IMR-90 (cell line): ENCODE measurements at regions not wholly inside any gene's neighbourhood (a gene's known extent, or its start where the extent isn't known, plus 50 kb on each side); places are given as distances from the start of the nearest gene placed in this dataset.
A peak's percentile ranks its signal among the peaks of the same experiment; 100 is the strongest.

Experiments
- ATAC-seq: fragments of 200-7000 bp; cut with Tn5 transposase; 2 replicates; pipeline ENCODE4 v1.9.1; 2020; ENCODE audit warnings: low read depth, mild to moderate bottlenecking, moderate library complexity
- BruUV-seq: library from RNA; stranded (reverse); fragments of 400-500 nt; replicated peaks from 2 replicates; lab custom pipeline; 2021; lab: Mats Ljungman, UMichigan
- CTCF ChIA-PET: fragments of 300-600 bp; formaldehyde crosslinking; extraction: SDS; loops from one replicate; lab custom pipeline; 2021; ENCODE audit warnings: antibody characterized with exemption; lab: Yijun Ruan, JAX
- POLR2A ChIA-PET: fragments of 300-600 bp; sonication (Branson Sonifier 250); formaldehyde crosslinking; loops from one replicate; lab custom pipeline; 2022; ENCODE audit warnings: antibody characterized with exemption; ENCODE audit not compliant: unreplicated experiment; lab: Charles Lee
- DNase-seq: peaks from one replicate; pipeline ENCODE4 v3.0.0; 2013
- H2AFZ ChIP-seq: replicated peaks from 2 replicates; pipeline ENCODE3; 2013; ENCODE audit warnings: low read length, mild to moderate bottlenecking; ENCODE audit not compliant: poor library complexity
- H2AK5ac ChIP-seq: 2 replicates; pipeline ENCODE4 v1.6.1; 2013; ENCODE audit warnings: low read depth, low read length, inconsistent platforms
- H2AK9ac ChIP-seq: replicated peaks from 2 replicates; pipeline ENCODE3; 2013; ENCODE audit warnings: mild to moderate bottlenecking, low read depth, low read length, moderate library complexity; ENCODE audit not compliant: poor library complexity
- H2BK120ac ChIP-seq: 2 replicates; pipeline ENCODE4 v1.6.1; 2013; ENCODE audit warnings: low read depth, low read length, inconsistent platforms
- H2BK15ac ChIP-seq: 3 replicates; pipeline ENCODE4 v1.6.1; 2013; ENCODE audit warnings: low read depth, low read length, inconsistent platforms
- H2BK20ac ChIP-seq: 2 replicates; pipeline ENCODE4 v1.6.1; 2013; ENCODE audit warnings: low read depth, mild to moderate bottlenecking, inconsistent platforms, low read length, moderate library complexity
- H2BK5ac ChIP-seq: 2 replicates; pipeline ENCODE4 v1.6.1; 2013; ENCODE audit warnings: mild to moderate bottlenecking, low read depth, low read length, inconsistent platforms; ENCODE audit not compliant: poor library complexity, severe bottlenecking
- H3K14ac ChIP-seq: replicated peaks from 2 replicates; pipeline ENCODE4 v1.6.1; 2013; ENCODE audit warnings: low read depth, low read length, inconsistent platforms
- H3K18ac ChIP-seq: 2 replicates; pipeline ENCODE4 v1.6.1; 2013; ENCODE audit warnings: low read depth, low read length, control low read depth
- H3K23ac ChIP-seq: 2 replicates; pipeline ENCODE4 v1.6.1; 2013; ENCODE audit warnings: low read depth, low read length, inconsistent platforms
- H3K27ac ChIP-seq: 2 replicates; pipeline ENCODE4 v1.5.1; 2013; ENCODE audit warnings: mild to moderate bottlenecking, control low read depth, low read length; ENCODE audit not compliant: insufficient read depth
- H3K27me3 ChIP-seq: 2 replicates; pipeline ENCODE4 v1.6.1; 2013; ENCODE audit warnings: low read length; ENCODE audit not compliant: control insufficient read depth, insufficient read depth
- H3K36me3 ChIP-seq: 2 replicates; pipeline ENCODE4 v1.6.1; 2013; ENCODE audit warnings: low read length, mixed read lengths; ENCODE audit not compliant: control insufficient read depth, insufficient read depth
- H3K4ac ChIP-seq: 2 replicates; pipeline ENCODE4 v1.6.1; 2013; ENCODE audit warnings: low read depth, low read length, inconsistent platforms
- H3K4me1 ChIP-seq: 2 replicates; pipeline ENCODE4 v1.6.1; 2013; ENCODE audit warnings: low read length, mixed read lengths; ENCODE audit not compliant: control insufficient read depth, insufficient read depth
- H3K4me2 ChIP-seq: 2 replicates; pipeline ENCODE4 v1.6.1; 2013; ENCODE audit warnings: low read depth, mild to moderate bottlenecking, control low read depth, low read length, moderate library complexity
- H3K4me3 ChIP-seq: 2 replicates; pipeline ENCODE4 v1.5.1; 2013; ENCODE audit warnings: low read depth, mild to moderate bottlenecking, control low read depth, low read length, moderate library complexity; ENCODE audit not compliant: insufficient read depth
- H3K56ac ChIP-seq: 2 replicates; pipeline ENCODE4 v1.6.1; 2013; ENCODE audit warnings: low read length, inconsistent platforms; ENCODE audit not compliant: insufficient read depth; ENCODE audit errors: extremely low read depth
- H3K79me1 ChIP-seq, 2 experiments: 2 replicates each; pipeline ENCODE4 v1.6.1; 2013; ENCODE audit warnings: low read length in 2 of 2, inconsistent platforms in 1 of 2, low read depth in 1 of 2
- H3K9ac ChIP-seq: 2 replicates; pipeline ENCODE4 v1.6.1; 2013; ENCODE audit warnings: low read depth, low read length, control low read depth
- H3K9me1 ChIP-seq: 2 replicates; pipeline ENCODE4 v1.6.1; 2013; ENCODE audit warnings: low read length, inconsistent platforms; ENCODE audit not compliant: insufficient read depth
- H3K9me3 ChIP-seq: 2 replicates; pipeline ENCODE4 v1.6.1; 2013; ENCODE audit warnings: low read length; ENCODE audit not compliant: control insufficient read depth, insufficient read depth
- H4K20me1 ChIP-seq: 2 replicates; pipeline ENCODE4 v1.6.1; 2013; ENCODE audit warnings: low read length, inconsistent platforms; ENCODE audit not compliant: insufficient read depth
- H4K5ac ChIP-seq: 2 replicates; pipeline ENCODE4 v1.6.1; 2013; ENCODE audit warnings: mild to moderate bottlenecking, low read depth, low read length, control low read depth
- H4K8ac ChIP-seq, 2 experiments: 2 replicates each; pipeline ENCODE4 v1.6.1; 2013; ENCODE audit warnings: low read depth in 2 of 2, low read length in 2 of 2, control low read depth in 1 of 2, inconsistent platforms in 1 of 2
- H4K91ac ChIP-seq: 2 replicates; pipeline ENCODE4 v1.6.1; 2013; ENCODE audit warnings: low read depth, low read length, inconsistent platforms; ENCODE audit not compliant: insufficient read depth
- BHLHE40 ChIP-seq: fragments of 150-350 bp; IDR thresholded peaks from 2 replicates; pipeline ENCODE4 v1.6.1; 2016; ENCODE audit warnings: mild to moderate bottlenecking, low read depth, low read length
- CEBPB ChIP-seq: IDR thresholded peaks from 2 replicates; pipeline ENCODE4 v1.6.1; 2012; ENCODE audit warnings: low read depth, low read length, improper control_type of control experiment
- CHD1 ChIP-seq: IDR thresholded peaks from 2 replicates; pipeline ENCODE4 v1.6.1; 2012; ENCODE audit warnings: low read depth, low read length, improper control_type of control experiment
- FOS ChIP-seq: fragments of 150-350 bp; IDR thresholded peaks from 2 replicates; pipeline ENCODE4 v1.6.1; 2016; ENCODE audit warnings: low read depth, low read length
- MAFK ChIP-seq: IDR thresholded peaks from 2 replicates; pipeline ENCODE4 v1.6.1; 2012; ENCODE audit warnings: low read depth, low read length, improper control_type of control experiment
- MAZ ChIP-seq: IDR thresholded peaks from 2 replicates; pipeline ENCODE4 v1.6.1; 2012; ENCODE audit warnings: low read depth, mild to moderate bottlenecking, low read length, improper control_type of control experiment, moderate library complexity, borderline replicate concordance
- MXI1 ChIP-seq: IDR thresholded peaks from 2 replicates; pipeline ENCODE4 v1.6.1; 2012; ENCODE audit warnings: low read depth, mild to moderate bottlenecking, low read length, moderate library complexity, borderline replicate concordance
- NFE2L2 ChIP-seq: fragments of 150-350 bp; IDR thresholded peaks from 2 replicates; pipeline ENCODE4 v1.6.1; 2016; ENCODE audit warnings: low read depth, mild to moderate bottlenecking, low read length
- POLR2A ChIP-seq: IDR thresholded peaks from 2 replicates; pipeline ENCODE4 v1.6.1; 2012; ENCODE audit warnings: mild to moderate bottlenecking, low read depth, low read length
- RAD21 ChIP-seq: IDR thresholded peaks from 2 replicates; pipeline ENCODE4 v1.6.1; 2012; ENCODE audit warnings: low read length, improper control_type of control experiment
- RCOR1 ChIP-seq: IDR thresholded peaks from 2 replicates; pipeline ENCODE4 v1.6.1; 2012; ENCODE audit warnings: mild to moderate bottlenecking, low read length, improper control_type of control experiment; ENCODE audit not compliant: insufficient replicate concordance
- RFX5 ChIP-seq: IDR thresholded peaks from 2 replicates; pipeline ENCODE4 v1.8.0; 2012; ENCODE audit warnings: low read depth, mild to moderate bottlenecking, low read length, moderate library complexity
- SMC3 ChIP-seq: fragments of 150-350 bp; IDR thresholded peaks from 2 replicates; pipeline ENCODE4 v1.6.1; 2016; ENCODE audit warnings: low read depth, mild to moderate bottlenecking, antibody characterized with exemption, low read length, moderate library complexity
- WGBS, 2 experiments: methylation state at CpG; one replicate each; pipeline versions ENCODE4 v1.1.5 to v1.1.7; 2013; ENCODE audit warnings: missing lambda C conversion rate in 2 of 2; ENCODE audit not compliant: insufficient read length in 1 of 2; ENCODE audit errors: extremely low coverage in 2 of 2; 5-methylcytosine and 5-hydroxymethylcytosine counted together
- dilution Hi-C: fragments of 300-500 bp; cut with HindIII; formaldehyde crosslinking; loops from one replicate; pipeline ENCODE4 v1.14.3; 2018; ENCODE audit warnings: low sequenced_read_pairs; ENCODE audit not compliant: unreplicated experiment
- in situ Hi-C: fragments of 300-500 bp; cut with MboI; formaldehyde crosslinking; loops from 3 replicates; pipeline ENCODE4 v1.14.3; 2019; ENCODE audit warnings: low sequenced_read_pairs, inconsistent platforms, mixed read lengths
- intact Hi-C: fragments of 100-400 bp; cut with micrococcal nuclease; formaldehyde crosslinking; loops from 2 replicates; pipeline ENCODE4 v1.10.0; 2022
- TF ChIP-seq, protein P1 (sequence below): conservative IDR thresholded peaks from 2 replicates; pipeline ENCODE4 v1.5.1; 2012; ENCODE audit warnings: mild to moderate bottlenecking, low read depth, low read length, improper control_type of control experiment
- TF ChIP-seq, protein P2 (sequence below): fragments of 150-350 bp; IDR thresholded peaks from 2 replicates; pipeline ENCODE4 v1.6.1; 2017; ENCODE audit warnings: mild to moderate bottlenecking, antibody characterized with exemption, low read length, low read depth
- TF ChIP-seq, protein P3 (sequence below): fragments of 150-350 bp; IDR thresholded peaks from 2 replicates; pipeline ENCODE4 v1.6.1; 2016; ENCODE audit warnings: low read depth, mild to moderate bottlenecking, low read length, moderate library complexity, borderline replicate concordance

DNA sequence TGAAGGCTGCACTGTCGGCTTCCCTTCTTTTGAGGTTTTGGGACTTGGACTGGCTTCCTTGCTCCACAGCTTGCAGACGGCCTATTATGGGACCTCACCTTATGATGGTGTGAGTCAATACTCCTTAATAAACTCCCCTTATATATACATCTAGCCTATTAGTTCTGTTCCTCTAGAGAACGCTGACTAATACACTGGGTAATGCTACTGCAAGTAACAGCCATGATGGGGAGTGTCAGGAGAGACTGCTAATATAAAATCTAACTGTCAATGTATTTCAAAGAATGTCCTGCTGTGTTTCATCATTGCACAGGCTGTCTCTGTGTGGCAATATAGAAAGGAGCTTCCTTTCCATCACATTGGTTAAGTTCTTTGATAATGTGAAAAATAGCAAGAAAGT is 57.7 kb upstream of the UST start:
- Histone ChIP-seq H3K4me3 (no peak overlapping the region), H3K27ac (no peak overlapping the region), H3K9me1 (no peaks in the 10 kb centered on the region), H4K8ac (no peak overlapping the region), H2BK120ac (no peak overlapping the region), H3K27me3 (no peaks in the 10 kb centered on the region), H3K4me2 (no peak overlapping the region), H2AFZ (no peak overlapping the region), H3K4me1 (no peaks in the 10 kb centered on the region), H3K36me3 (no peaks in the 10 kb centered on the region), H3K4ac (no peak overlapping the region), H3K9me3 (no peaks in the 10 kb centered on the region), H2BK15ac (no peak overlapping the region), H3K56ac (no peak overlapping the region), H3K23ac (no peak overlapping the region), H2BK5ac (no peak overlapping the region), H3K14ac (no peak overlapping the region), H3K9ac (no peak overlapping the region), H4K91ac (no peak overlapping the region), H3K79me1 (no peaks in the 10 kb centered on the region), H2BK20ac (no peak overlapping the region), H4K5ac (no peak overlapping the region), H2AK9ac (no peak overlapping the region), H4K20me1 (no peaks in the 10 kb centered on the region), H2AK5ac (no peak overlapping the region; the same call in 1 of the 2 replicates), H3K18ac (no peak overlapping the region)
- intact Hi-C loops, result no loop called here
- TF ChIP-seq SMC3 (no peak), MAZ (no peak), CEBPB (no peak), MXI1 (no peak), POLR2A (no peak), RCOR1 (no peak), RFX5 (no peak), BHLHE40 (no peak), RAD21 (no peak), MAFK (no peak), CHD1 (no peak), FOS (no peak), NFE2L2 (no peak)
- TF ChIP-seq, protein P1, sequence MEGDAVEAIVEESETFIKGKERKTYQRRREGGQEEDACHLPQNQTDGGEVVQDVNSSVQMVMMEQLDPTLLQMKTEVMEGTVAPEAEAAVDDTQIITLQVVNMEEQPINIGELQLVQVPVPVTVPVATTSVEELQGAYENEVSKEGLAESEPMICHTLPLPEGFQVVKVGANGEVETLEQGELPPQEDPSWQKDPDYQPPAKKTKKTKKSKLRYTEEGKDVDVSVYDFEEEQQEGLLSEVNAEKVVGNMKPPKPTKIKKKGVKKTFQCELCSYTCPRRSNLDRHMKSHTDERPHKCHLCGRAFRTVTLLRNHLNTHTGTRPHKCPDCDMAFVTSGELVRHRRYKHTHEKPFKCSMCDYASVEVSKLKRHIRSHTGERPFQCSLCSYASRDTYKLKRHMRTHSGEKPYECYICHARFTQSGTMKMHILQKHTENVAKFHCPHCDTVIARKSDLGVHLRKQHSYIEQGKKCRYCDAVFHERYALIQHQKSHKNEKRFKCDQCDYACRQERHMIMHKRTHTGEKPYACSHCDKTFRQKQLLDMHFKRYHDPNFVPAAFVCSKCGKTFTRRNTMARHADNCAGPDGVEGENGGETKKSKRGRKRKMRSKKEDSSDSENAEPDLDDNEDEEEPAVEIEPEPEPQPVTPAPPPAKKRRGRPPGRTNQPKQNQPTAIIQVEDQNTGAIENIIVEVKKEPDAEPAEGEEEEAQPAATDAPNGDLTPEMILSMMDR, result no peak
- TF ChIP-seq, protein P2, sequence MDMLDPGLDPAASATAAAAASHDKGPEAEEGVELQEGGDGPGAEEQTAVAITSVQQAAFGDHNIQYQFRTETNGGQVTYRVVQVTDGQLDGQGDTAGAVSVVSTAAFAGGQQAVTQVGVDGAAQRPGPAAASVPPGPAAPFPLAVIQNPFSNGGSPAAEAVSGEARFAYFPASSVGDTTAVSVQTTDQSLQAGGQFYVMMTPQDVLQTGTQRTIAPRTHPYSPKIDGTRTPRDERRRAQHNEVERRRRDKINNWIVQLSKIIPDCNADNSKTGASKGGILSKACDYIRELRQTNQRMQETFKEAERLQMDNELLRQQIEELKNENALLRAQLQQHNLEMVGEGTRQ, result no peak
- TF ChIP-seq, protein P3, sequence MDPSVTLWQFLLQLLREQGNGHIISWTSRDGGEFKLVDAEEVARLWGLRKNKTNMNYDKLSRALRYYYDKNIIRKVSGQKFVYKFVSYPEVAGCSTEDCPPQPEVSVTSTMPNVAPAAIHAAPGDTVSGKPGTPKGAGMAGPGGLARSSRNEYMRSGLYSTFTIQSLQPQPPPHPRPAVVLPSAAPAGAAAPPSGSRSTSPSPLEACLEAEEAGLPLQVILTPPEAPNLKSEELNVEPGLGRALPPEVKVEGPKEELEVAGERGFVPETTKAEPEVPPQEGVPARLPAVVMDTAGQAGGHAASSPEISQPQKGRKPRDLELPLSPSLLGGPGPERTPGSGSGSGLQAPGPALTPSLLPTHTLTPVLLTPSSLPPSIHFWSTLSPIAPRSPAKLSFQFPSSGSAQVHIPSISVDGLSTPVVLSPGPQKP, result no peak
- CTCF ChIA-PET, result interaction anchor here (0.6 kb wide), 1 partner anchor 11 kb away, joined by 3 read pairs; no protein-coding TSS in a partner anchor
- DNase-seq (peak; percentile 60), ATAC-seq (peak; percentile 42; the same call in 1 of the 2 replicates)
- in situ Hi-C loops, result no loop called here
- dilution Hi-C loops, result no loop called here
- WGBS, 2 experiments, result no CpG with 5 or more reads among the region's 3 CpGs
- no TSS peak for BruUV-seq
- POLR2A ChIA-PET, result no interaction called here
